H9 (cell line): ENCODE measurements at regions not wholly inside any gene's neighbourhood (a gene's known extent, or its start where the extent isn't known, plus 50 kb on each side); places are given as distances from the start of the nearest gene placed in this dataset.

Experiments used
- DNase-seq: peaks from one replicate; pipeline ENCODE4 v3.0.0-alpha.2; 2017
- H2AFZ ChIP-seq: one replicate; pipeline ENCODE4 v1.6.1; 2013; ENCODE audit warnings: mild to moderate bottlenecking, low read length, control low read depth, moderate library complexity
- H2AK5ac ChIP-seq: 2 replicates; pipeline ENCODE4 v1.6.1; 2013; ENCODE audit warnings: low read length, control low read depth, mixed read lengths; ENCODE audit not compliant: insufficient read length
- H2BK120ac ChIP-seq: one replicate; pipeline ENCODE4 v1.6.1; 2013; ENCODE audit warnings: low read depth, mild to moderate bottlenecking, low read length, control low read depth, inconsistent platforms; ENCODE audit not compliant: poor library complexity, severe bottlenecking
- H2BK12ac ChIP-seq: 2 replicates; pipeline ENCODE4 v1.6.1; 2013; ENCODE audit warnings: low read length, control low read depth, mixed read lengths, low read depth; ENCODE audit not compliant: insufficient read length
- H2BK15ac ChIP-seq: 2 replicates; pipeline ENCODE4 v1.6.1; 2013; ENCODE audit warnings: low read depth, low read length, control low read depth
- H2BK20ac ChIP-seq: one replicate; pipeline ENCODE4 v1.6.1; 2013; ENCODE audit warnings: low read depth, mild to moderate bottlenecking, low read length, control low read depth, inconsistent platforms; ENCODE audit not compliant: poor library complexity, severe bottlenecking
- H2BK5ac ChIP-seq: 2 replicates; pipeline ENCODE4 v1.6.1; 2013; ENCODE audit warnings: low read length, control low read depth, mixed read lengths; ENCODE audit not compliant: insufficient read length
- H3K14ac ChIP-seq: 2 replicates; pipeline ENCODE4 v1.6.1; 2013; ENCODE audit warnings: low read length, control low read depth; ENCODE audit not compliant: insufficient read depth
- H3K18ac ChIP-seq: 2 replicates; pipeline ENCODE4 v1.6.1; 2013; ENCODE audit warnings: low read depth, mild to moderate bottlenecking, mixed read lengths, low read length, control low read depth; ENCODE audit not compliant: insufficient read length
- H3K23ac ChIP-seq: 2 replicates; pipeline ENCODE4 v1.6.1; 2013; ENCODE audit warnings: low read length, control low read depth, mixed read lengths, low read depth; ENCODE audit not compliant: insufficient read length
- H3K23me2 ChIP-seq: 2 replicates; pipeline ENCODE4 v1.6.1; 2013; ENCODE audit warnings: low read depth, mild to moderate bottlenecking, mixed read lengths, low read length, control low read depth; ENCODE audit not compliant: insufficient read length, poor library complexity, severe bottlenecking
- H3K27ac ChIP-seq: 2 replicates; pipeline ENCODE4 v1.5.1; 2013; ENCODE audit warnings: low read length, control low read depth, mixed read lengths, low read depth; ENCODE audit not compliant: insufficient read length
- H3K27me3 ChIP-seq: 2 replicates; pipeline ENCODE4 v1.6.1; 2013; ENCODE audit warnings: low read length, control low read depth, inconsistent platforms; ENCODE audit not compliant: insufficient read depth
- H3K4ac ChIP-seq: 2 replicates; pipeline ENCODE4 v1.6.1; 2013; ENCODE audit warnings: low read depth, mild to moderate bottlenecking, control low read depth, inconsistent platforms, low read length, moderate library complexity
- H3K4me1 ChIP-seq: 2 replicates; pipeline ENCODE4 v1.6.1; 2013; ENCODE audit warnings: low read length, control low read depth, inconsistent platforms; ENCODE audit not compliant: insufficient read depth
- H3K4me2 ChIP-seq: 2 replicates; pipeline ENCODE4 v1.6.1; 2013; ENCODE audit warnings: low read length, control low read depth, mixed read lengths; ENCODE audit not compliant: insufficient read length, insufficient read depth
- H3K56ac ChIP-seq: 2 replicates; pipeline ENCODE4 v1.6.1; 2013; ENCODE audit warnings: low read depth, mild to moderate bottlenecking, mixed read lengths, low read length, control low read depth; ENCODE audit not compliant: insufficient read length
- H3K79me1 ChIP-seq: 2 replicates; pipeline ENCODE4 v1.6.1; 2013; ENCODE audit warnings: low read depth, mild to moderate bottlenecking, moderate library complexity, low read length, control low read depth, inconsistent platforms; ENCODE audit not compliant: insufficient read depth, poor library complexity, severe bottlenecking
- H3K79me2 ChIP-seq: 2 replicates; pipeline ENCODE4 v1.6.1; 2013; ENCODE audit warnings: low read length, control low read depth, inconsistent platforms; ENCODE audit not compliant: insufficient read depth
- H3K9ac ChIP-seq: 2 replicates; pipeline ENCODE4 v1.6.1; 2013; ENCODE audit warnings: low read length, control low read depth, mixed read lengths; ENCODE audit not compliant: insufficient read length; ENCODE audit errors: extremely low read depth
- H3K9me3 ChIP-seq: one replicate; pipeline ENCODE4 v1.6.1; 2013; ENCODE audit warnings: low read depth, low read length, inconsistent platforms; ENCODE audit not compliant: control insufficient read depth
- H3T11ph ChIP-seq: one replicate; pipeline ENCODE4 v1.6.1; 2013; ENCODE audit warnings: mild to moderate bottlenecking, low read length, control low read depth, inconsistent platforms
- H4K20me1 ChIP-seq: one replicate; pipeline ENCODE4 v1.6.1; 2013; ENCODE audit not compliant: control insufficient read depth, insufficient read length, insufficient read depth
- H4K5ac ChIP-seq: 2 replicates; pipeline ENCODE4 v1.6.1; 2013; ENCODE audit warnings: low read depth, mild to moderate bottlenecking, mixed read lengths, low read length, control low read depth; ENCODE audit not compliant: insufficient read length
- H4K8ac ChIP-seq: replicated peaks from 2 replicates; pipeline ENCODE4 v1.6.1; 2013; ENCODE audit warnings: low read length, control low read depth, mixed read lengths, low read depth; ENCODE audit not compliant: insufficient read length
- H4K91ac ChIP-seq: 2 replicates; pipeline ENCODE4 v1.6.1; 2013; ENCODE audit warnings: low read depth, mild to moderate bottlenecking, moderate library complexity, mixed read lengths, low read length, control low read depth; ENCODE audit not compliant: insufficient read length
- H3K27ac Mint-ChIP-seq, 3 experiments: 2 replicates in 2 of 3; 3 replicates in 1 of 3; pipeline ENCODE4 v1.8.0; 2020 to 2021; ENCODE audit warnings: mixed read lengths in 3 of 3, mild to moderate bottlenecking in 1 of 3, moderate library complexity in 1 of 3
- H3K27me3 Mint-ChIP-seq: 2 replicates; pipeline ENCODE4 v1.8.0; 2021; ENCODE audit warnings: low read depth, mild to moderate bottlenecking, moderate library complexity, mixed read lengths
- H3K36me3 Mint-ChIP-seq, 3 experiments: 2 replicates in 2 of 3; 3 replicates in 1 of 3; pipeline ENCODE4 v1.8.0; 2020 to 2021; ENCODE audit warnings: low read depth in 3 of 3, mixed read lengths in 3 of 3; ENCODE audit not compliant: insufficient read depth in 1 of 3
- H3K4me1 Mint-ChIP-seq, 2 experiments: 2 replicates each; pipeline ENCODE4 v1.8.0; 2020; ENCODE audit warnings: mixed read lengths in 2 of 2
- H3K4me3 Mint-ChIP-seq, 2 experiments: 2 replicates in 1 of 2; 3 replicates in 1 of 2; pipeline ENCODE4 v1.8.0; 2020 to 2021; ENCODE audit warnings: mild to moderate bottlenecking in 2 of 2, mixed read lengths in 2 of 2, moderate library complexity in 1 of 2
- H3K9me3 Mint-ChIP-seq, 2 experiments: 2 replicates in 1 of 2; 3 replicates in 1 of 2; pipeline ENCODE4 v1.8.0; 2020; ENCODE audit warnings: mild to moderate bottlenecking in 2 of 2, mixed read lengths in 2 of 2, moderate library complexity in 1 of 2
- WGBS: extraction: QIAGEN DNeasy Blood & Tissue Kit; methylation state at CpG from one replicate; pipeline ENCODE4 v1.1.7; 2013; ENCODE audit warnings: missing lambda C conversion rate, low lambda C conversion rate, mixed read lengths; ENCODE audit not compliant: insufficient read length; ENCODE audit errors: extremely low coverage; 5-methylcytosine and 5-hydroxymethylcytosine counted together
- TF ChIP-seq, protein P1 (sequence below): fragments of 200-600 bp; sonication (generic); conservative IDR thresholded peaks from 3 replicates; pipeline ENCODE4 v1.8.0; 2021; ENCODE audit warnings: antibody characterized with exemption, mild to moderate bottlenecking

DNA sequence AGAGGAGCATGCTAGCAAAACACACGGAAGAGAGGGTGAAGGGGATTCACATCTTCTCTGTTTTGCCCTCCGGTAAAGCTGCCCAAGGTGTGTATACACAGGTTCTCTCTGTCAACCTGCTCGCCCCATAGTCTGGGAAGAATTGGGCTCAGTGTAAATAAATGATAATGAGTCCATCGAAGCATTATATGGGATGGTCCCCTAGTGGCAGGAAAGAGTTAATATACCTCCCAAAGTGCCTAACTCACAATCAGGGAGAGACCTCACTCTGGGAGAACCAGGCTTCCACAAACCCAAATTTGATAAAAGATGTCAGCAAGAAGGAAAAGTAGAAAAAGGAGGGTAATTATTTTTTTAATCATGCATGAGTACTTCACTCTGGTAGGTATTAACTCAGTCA lies 262.2 kb upstream of the ZNF521 start:
- Mint-ChIP-seq H3K4me1 (peaks cover 14 to 18% of the 10 kb centered on the region in 2 experiments), H3K9me3 (no peaks in the 10 kb centered on the region), H3K36me3 (no peaks in the 10 kb centered on the region), H3K4me3 (no peak overlapping the region), H3K27me3 (peaks cover 1% of the 10 kb centered on the region; the same call in 1 of the 2 replicates), H3K27ac (no peak overlapping the region)
- no peak overlapping the region for H2BK12ac ChIP-seq
- no peak overlapping the region for H2AFZ ChIP-seq
- no peak overlapping the region for H4K8ac ChIP-seq
- H4K91ac ChIP-seq = no peak overlapping the region
- H3K23me2 ChIP-seq = no peaks in the 10 kb centered on the region
- H2BK20ac ChIP-seq = no peak overlapping the region
- no peak overlapping the region for H3K18ac ChIP-seq
- H2BK5ac ChIP-seq = no peak overlapping the region
- DNase-seq = no peak
- no peak overlapping the region for H3K9ac ChIP-seq
- no peak overlapping the region for H2BK120ac ChIP-seq
- no peak overlapping the region for H3K56ac ChIP-seq
- no peaks in the 10 kb centered on the region for H3K27me3 ChIP-seq
- H3K9me3 ChIP-seq = no peaks in the 10 kb centered on the region
- no peak overlapping the region for H3K27ac ChIP-seq
- no peak overlapping the region for H2BK15ac ChIP-seq
- H3T11ph ChIP-seq = no peak overlapping the region
- no peak overlapping the region for H2AK5ac ChIP-seq
- H3K4me2 ChIP-seq = no peak overlapping the region
- H3K4me1 ChIP-seq = peaks cover 2% of the 10 kb centered on the region; the same call in 1 of the 2 replicates
- H3K79me2 ChIP-seq = no peaks in the 10 kb centered on the region
- no peak overlapping the region for H4K5ac ChIP-seq
- WGBS = no CpG with 5 or more reads among the region's 4 CpGs
- no peak overlapping the region for H3K4ac ChIP-seq
- TF ChIP-seq, protein P1, sequence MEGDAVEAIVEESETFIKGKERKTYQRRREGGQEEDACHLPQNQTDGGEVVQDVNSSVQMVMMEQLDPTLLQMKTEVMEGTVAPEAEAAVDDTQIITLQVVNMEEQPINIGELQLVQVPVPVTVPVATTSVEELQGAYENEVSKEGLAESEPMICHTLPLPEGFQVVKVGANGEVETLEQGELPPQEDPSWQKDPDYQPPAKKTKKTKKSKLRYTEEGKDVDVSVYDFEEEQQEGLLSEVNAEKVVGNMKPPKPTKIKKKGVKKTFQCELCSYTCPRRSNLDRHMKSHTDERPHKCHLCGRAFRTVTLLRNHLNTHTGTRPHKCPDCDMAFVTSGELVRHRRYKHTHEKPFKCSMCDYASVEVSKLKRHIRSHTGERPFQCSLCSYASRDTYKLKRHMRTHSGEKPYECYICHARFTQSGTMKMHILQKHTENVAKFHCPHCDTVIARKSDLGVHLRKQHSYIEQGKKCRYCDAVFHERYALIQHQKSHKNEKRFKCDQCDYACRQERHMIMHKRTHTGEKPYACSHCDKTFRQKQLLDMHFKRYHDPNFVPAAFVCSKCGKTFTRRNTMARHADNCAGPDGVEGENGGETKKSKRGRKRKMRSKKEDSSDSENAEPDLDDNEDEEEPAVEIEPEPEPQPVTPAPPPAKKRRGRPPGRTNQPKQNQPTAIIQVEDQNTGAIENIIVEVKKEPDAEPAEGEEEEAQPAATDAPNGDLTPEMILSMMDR = peak; percentile 59
- H3K14ac ChIP-seq = no peak overlapping the region
- H3K79me1 ChIP-seq = no peaks in the 10 kb centered on the region
- H4K20me1 ChIP-seq = no peaks in the 10 kb centered on the region
- no peak overlapping the region for H3K23ac ChIP-seq
